ENCODE measurements at regions not wholly inside any gene's neighbourhood (a gene's known extent, or its start where the extent isn't known, plus 50 kb on each side); places are given as distances from the start of the nearest gene placed in this dataset.

- TF ChIP-seq CHD7 (IDR thresholded peaks at IDR 0.05; ENCODE audit: insufficient replicate concordance, low read length) (no peak), TEAD4 (IDR thresholded peaks at IDR 0.05; ENCODE audit: low read depth, low read length) (no peak)
These were observed 687.9 kb upstream of the AADAT start (continued) for GRCh38 chr4:170777663-170778062.
